AG09309 (cell line): ENCODE measurements at regions not wholly inside any gene's neighbourhood (a gene's known extent, or its start where the extent isn't known, plus 50 kb on each side); places are given as distances from the start of the nearest gene placed in this dataset.
"Not testable (repeated sequence)": the region's sequence is repeated elsewhere in the genome, so short reads cannot be mapped to it uniquely, and the experiment has no call there.

Experiments used
- DNase-seq: peaks from one replicate; pipeline ENCODE4 v3.0.0-alpha.2; 2010; ENCODE audit warnings: low read depth
- H3K4me3 ChIP-seq: 2 replicates; pipeline ENCODE4 v1.5.1; 2011; ENCODE audit warnings: mild to moderate bottlenecking, low read depth, low read length, moderate library complexity; ENCODE audit not compliant: control insufficient read depth
- TF ChIP-seq, protein P1 (sequence below): IDR thresholded peaks from 2 replicates; pipeline ENCODE4 v1.5.1; 2011; ENCODE audit warnings: mild to moderate bottlenecking, low read depth, low read length, inconsistent platforms; ENCODE audit not compliant: insufficient read depth, control insufficient read depth; ENCODE audit errors: missing control alignments

DNA sequence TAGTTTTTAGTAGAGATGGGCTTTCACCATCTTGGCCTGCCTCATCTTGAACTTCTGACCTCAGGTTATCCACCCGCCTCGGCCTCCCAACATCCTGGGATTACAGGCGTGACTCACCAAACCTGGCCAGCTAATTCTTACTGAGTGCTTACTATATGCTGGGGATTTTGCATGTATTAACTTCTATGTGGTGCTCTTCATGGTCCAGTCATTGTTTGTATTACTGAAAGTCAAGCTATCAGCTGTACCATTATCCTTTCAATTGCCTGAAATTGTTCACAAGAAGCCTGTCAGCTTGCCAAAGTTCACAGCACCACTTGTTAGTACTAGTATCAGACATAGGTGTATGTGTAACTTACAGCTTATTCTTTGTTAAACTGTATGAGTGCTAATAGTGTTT, 1272.1 kb downstream of the ARAP2 start:
- no peak overlapping the region for H3K4me3 ChIP-seq
- TF ChIP-seq, protein P1, sequence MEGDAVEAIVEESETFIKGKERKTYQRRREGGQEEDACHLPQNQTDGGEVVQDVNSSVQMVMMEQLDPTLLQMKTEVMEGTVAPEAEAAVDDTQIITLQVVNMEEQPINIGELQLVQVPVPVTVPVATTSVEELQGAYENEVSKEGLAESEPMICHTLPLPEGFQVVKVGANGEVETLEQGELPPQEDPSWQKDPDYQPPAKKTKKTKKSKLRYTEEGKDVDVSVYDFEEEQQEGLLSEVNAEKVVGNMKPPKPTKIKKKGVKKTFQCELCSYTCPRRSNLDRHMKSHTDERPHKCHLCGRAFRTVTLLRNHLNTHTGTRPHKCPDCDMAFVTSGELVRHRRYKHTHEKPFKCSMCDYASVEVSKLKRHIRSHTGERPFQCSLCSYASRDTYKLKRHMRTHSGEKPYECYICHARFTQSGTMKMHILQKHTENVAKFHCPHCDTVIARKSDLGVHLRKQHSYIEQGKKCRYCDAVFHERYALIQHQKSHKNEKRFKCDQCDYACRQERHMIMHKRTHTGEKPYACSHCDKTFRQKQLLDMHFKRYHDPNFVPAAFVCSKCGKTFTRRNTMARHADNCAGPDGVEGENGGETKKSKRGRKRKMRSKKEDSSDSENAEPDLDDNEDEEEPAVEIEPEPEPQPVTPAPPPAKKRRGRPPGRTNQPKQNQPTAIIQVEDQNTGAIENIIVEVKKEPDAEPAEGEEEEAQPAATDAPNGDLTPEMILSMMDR = no peak
- DNase-seq = no peak

DNA sequence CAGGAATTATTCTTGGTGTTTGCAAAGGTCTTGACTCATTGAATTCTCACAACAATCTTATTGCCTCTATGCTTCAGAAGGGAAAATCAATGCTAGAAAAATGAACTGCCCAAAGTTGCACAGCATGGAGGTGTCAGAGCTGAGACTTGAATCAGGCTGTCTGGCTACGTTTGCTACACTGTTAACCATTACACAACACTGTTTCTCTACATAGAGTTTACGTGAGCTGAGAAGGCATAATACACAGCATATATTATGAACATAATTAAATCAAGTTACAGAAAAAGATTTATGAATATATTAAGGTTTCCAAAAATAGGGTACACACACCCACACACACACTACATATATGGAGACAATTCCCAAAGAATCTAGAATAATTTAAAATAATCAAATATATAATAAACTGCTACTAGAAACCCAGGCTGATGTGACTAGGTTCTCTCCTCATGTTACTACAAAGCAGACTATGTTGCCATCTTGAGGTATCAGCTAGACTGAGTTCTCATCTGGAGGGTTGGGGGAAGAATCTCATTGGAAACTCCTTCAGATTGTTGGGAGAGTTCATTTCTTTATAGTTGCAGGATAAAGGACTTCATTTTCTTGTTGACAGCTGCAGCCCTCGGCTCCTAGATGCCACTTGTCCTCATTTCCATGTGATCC, 1270.5 kb downstream of the ARAP2 start:
- no peak overlapping the region for H3K4me3 ChIP-seq
- TF ChIP-seq, protein P1 = no peak
- DNase-seq = no peak

DNA sequence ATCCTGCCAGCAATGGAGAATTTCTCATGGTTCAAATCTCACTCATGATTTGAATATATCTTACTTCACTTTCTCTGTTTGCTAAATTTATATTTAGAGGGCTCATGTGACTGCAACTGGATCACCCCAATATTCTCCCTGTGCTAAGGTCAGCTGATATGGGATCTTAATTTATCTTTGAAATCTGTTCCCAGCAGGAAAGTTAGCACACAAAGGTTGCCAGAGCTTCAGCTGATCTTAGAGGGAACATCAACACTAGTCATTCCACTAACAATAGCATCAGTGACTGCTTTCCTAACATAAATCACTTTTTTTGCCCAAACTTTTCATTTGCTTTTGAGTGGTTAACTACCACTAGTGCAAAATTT, 1270.0 kb downstream of the ARAP2 start:
- DNase-seq = no peak

DNA sequence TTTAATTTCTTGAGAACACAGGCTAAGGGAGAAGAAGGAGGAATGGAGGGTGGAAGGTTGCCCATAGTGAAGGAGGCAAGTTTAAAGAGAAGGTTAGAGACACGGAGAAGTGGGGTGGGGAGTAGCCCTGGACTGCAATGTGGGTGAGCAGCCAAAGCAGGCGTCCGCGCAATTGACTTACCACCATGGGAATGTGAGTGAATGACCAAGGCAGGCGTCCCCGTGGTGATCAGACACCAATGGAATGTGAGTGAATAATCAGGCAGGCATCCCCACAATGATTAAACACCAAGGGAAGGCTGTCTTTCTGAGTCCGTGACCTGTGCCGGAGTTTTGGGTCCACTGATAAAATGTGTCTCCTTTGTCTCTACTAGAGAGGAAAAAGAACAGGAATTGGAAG, 1223.1 kb downstream of the ARAP2 start:
- H3K4me3 ChIP-seq = not testable (repeated sequence)
- peak; percentile 2 for DNase-seq

More for the DNA sequence above, 1270.0 kb downstream of the ARAP2 start:
- no peak overlapping the region for H3K4me3 ChIP-seq
- TF ChIP-seq, protein P1 = no peak

DNA sequence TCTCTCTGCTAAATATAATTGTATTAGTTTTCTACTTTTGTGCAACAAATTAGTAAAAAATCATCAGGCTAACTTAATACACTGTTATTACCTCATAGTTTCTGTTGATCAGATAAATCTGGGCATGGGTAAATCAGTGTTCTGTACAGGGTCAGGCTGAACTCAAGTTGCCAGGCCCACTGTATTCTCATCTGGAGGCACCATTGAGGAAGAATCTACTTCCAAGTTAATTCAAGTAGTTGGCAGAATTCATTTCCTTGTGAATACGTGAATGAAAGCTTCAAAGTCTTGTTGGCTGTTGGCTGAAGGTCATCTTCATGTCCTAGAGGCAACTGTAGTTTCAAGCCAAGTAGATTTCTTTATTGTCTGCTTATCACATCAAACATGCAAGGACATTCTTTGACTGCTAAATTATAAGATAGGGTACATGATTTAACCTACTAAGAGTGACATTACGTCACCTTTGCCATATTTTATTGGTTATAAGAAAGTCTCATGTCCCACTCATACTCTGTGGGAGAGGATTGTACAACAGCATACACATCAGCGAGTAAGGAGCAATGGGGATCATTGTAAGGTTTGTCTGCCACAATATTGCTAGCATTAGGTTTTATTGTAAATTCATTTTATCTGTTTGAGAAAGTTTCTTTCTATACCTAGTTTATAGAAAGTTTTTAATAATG, 1219.0 kb downstream of the ARAP2 start:
- TF ChIP-seq, protein P1 = no peak
- H3K4me3 ChIP-seq = no peak overlapping the region
- DNase-seq = no peak

DNA sequence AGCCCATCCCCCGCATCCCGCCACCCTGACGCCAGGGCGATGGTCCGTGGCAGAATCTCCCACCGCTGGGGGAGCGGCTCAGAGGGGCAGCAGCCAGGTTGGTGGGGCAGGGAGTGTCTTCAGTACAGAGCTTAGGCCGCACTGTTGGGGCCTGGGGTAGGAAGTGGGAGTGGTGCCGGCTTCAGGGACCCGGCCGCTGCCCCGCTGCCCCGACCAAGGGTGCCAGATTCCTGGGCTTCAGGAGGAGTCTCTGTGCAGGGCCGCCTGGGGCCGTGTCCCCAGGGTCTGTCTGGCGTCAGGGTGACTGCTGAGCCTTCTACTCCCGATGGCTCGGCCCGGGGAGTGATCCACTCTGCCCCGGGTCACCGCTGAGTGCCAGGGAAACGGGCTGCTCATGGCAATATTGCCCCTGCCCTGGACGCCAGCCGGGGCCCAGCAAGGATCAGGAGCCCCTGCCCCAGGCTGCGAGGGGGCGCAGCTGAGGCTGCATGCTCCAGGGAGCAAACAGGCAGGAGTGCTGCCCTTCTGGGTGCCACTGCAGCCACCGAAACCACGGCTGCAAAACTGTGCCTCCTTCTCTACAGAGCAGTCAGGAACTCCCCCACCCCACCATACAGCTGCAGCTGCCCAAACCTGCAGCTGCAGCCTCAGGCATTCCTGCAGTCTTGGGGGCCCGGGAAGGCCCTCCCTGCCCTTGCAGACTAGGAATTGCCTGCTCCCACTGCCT, 1206.1 kb downstream of the ARAP2 start:
- H3K4me3 ChIP-seq = no peak overlapping the region
- DNase-seq = no peak
- TF ChIP-seq, protein P1 = no peak

DNA sequence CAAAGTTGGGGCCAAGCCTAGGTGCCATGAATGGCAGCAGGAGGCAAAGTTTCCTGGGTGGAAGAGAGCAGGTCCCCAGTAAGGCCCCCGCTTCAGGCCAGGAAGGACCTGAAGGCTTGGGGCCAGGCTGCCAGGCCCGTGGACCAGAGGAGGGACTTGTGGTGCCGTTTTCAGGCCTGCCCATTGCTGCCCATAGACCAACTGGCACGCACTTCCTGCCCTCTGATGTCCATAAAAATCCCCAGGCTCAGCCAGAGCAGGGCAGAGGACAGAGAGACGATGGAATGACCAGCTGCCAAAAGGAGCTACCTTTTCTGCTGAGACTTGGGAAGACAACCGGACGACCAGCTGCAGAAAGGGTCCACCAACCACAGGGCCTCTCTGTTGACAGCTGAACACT, 1205.5 kb downstream of the ARAP2 start:
- DNase-seq = no peak
- H3K4me3 ChIP-seq = no peak overlapping the region
- TF ChIP-seq, protein P1 = no peak
